ENCODE measurements at regions not wholly inside any gene's neighbourhood (a gene's known extent, or its start where the extent isn't known, plus 50 kb on each side); places are given as distances from the start of the nearest gene placed in this dataset.

DNA sequence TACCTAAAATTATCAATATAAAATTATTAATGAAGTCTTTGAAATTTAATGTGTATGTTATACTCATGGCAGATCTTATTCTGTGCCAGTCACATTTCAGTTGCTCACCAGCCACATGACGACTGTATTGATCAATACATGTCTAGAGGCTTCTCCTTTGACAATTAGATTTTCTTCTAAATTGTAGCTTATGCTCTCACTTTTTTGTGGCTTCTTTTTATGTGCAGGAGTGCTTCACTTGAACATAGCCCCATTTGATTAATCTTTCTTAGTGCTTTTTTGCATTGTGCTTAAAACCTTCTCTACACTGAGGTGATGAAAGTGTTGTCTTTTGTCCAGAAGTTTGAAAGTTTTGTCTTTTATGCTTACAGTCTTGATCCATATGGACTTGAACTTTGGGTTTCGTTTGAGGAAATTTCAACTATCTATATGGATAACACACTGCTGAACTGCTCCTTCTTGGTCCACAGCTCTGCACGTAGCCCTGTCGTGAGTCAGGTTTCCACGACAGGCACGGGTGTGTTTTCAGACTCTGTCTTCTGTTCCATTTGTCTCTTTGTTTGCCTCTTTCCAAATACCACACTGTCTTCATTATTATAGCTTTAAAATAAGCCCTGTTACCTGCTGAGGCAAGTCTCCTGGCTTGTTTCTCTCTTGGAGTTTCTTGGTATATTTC, 393.9 kb upstream of the CFAP20DC start:
- Histone ChIP-seq H3K4me2 (ENCODE audit: low read depth, low read length) (no peak overlapping the region), H3K27me3 (replicated peaks; ENCODE audit: insufficient read depth, low read length) (no peaks in the 10 kb centered on the region), H3K79me2 (ENCODE audit: low read length) (no peaks in the 10 kb centered on the region), H3K9me3 (replicated peaks; ENCODE audit: insufficient read depth, low read length) (no peaks in the 10 kb centered on the region), H3F3A (ENCODE audit: insufficient read depth, low read length) (no peaks in the 10 kb centered on the region), H3K4me1 (ENCODE audit: low read length) (peaks cover 8% of the 10 kb centered on the region; the same call in 1 of the 2 replicates), H3K9ac (ENCODE audit: low read length) (no peak overlapping the region), H3K4me3 (ENCODE audit: low read length) (no peak overlapping the region), H2AFZ (ENCODE audit: low read length) (no peak overlapping the region), H3K27ac (ENCODE audit: low read length) (no peak overlapping the region), H4K20me1 (ENCODE audit: insufficient read depth, low read length) (no peaks in the 10 kb centered on the region), H3K36me3 (replicated peaks; ENCODE audit: insufficient read depth, low read length) (no peaks in the 10 kb centered on the region), H3K9me2 (replicated peaks; ENCODE audit: insufficient read depth, low read length) (no peaks in the 10 kb centered on the region)
- no peak for TF ChIP-seq EZH2phosphoT487 (IDR thresholded peaks at IDR 0.05; ENCODE audit: low read length)
- no peak for TF ChIP-seq EZH2 (optimal IDR thresholded peaks at IDR 0.05; ENCODE audit: low read depth, low read length)
- TF ChIP-seq, protein P1, sequence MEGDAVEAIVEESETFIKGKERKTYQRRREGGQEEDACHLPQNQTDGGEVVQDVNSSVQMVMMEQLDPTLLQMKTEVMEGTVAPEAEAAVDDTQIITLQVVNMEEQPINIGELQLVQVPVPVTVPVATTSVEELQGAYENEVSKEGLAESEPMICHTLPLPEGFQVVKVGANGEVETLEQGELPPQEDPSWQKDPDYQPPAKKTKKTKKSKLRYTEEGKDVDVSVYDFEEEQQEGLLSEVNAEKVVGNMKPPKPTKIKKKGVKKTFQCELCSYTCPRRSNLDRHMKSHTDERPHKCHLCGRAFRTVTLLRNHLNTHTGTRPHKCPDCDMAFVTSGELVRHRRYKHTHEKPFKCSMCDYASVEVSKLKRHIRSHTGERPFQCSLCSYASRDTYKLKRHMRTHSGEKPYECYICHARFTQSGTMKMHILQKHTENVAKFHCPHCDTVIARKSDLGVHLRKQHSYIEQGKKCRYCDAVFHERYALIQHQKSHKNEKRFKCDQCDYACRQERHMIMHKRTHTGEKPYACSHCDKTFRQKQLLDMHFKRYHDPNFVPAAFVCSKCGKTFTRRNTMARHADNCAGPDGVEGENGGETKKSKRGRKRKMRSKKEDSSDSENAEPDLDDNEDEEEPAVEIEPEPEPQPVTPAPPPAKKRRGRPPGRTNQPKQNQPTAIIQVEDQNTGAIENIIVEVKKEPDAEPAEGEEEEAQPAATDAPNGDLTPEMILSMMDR (IDR thresholded peaks at IDR 0.05; ENCODE audit: low read length): no peak
- no peak for DNase-seq

- no peak for TF ChIP-seq EZH2 (optimal IDR thresholded peaks at IDR 0.05; ENCODE audit: low read depth, low read length)
- TF ChIP-seq, protein P1 (IDR thresholded peaks at IDR 0.05; ENCODE audit: low read length): no peak
- TF ChIP-seq EZH2phosphoT487 (IDR thresholded peaks at IDR 0.05; ENCODE audit: low read length): no peak
- no peaks in the 10 kb centered on the region for H3K9me2 ChIP-seq (replicated peaks; ENCODE audit: insufficient read depth, low read length)
- H3K36me3 ChIP-seq (replicated peaks; ENCODE audit: insufficient read depth, low read length): no peaks in the 10 kb centered on the region
- no peak overlapping the region for H3K4me2 ChIP-seq (ENCODE audit: low read depth, low read length)
- H3K79me2 ChIP-seq (ENCODE audit: low read length): no peaks in the 10 kb centered on the region
- no peaks in the 10 kb centered on the region for H3F3A ChIP-seq (ENCODE audit: insufficient read depth, low read length)
- no peak overlapping the region for H3K4me3 ChIP-seq (ENCODE audit: low read length)
- H3K4me1 ChIP-seq (ENCODE audit: low read length): peaks cover 4% of the 10 kb centered on the region; the same call in 1 of the 2 replicates
- H3K27me3 ChIP-seq (replicated peaks; ENCODE audit: insufficient read depth, low read length): no peaks in the 10 kb centered on the region
- no peak overlapping the region for H2AFZ ChIP-seq (ENCODE audit: low read length)
- no peaks in the 10 kb centered on the region for H4K20me1 ChIP-seq (ENCODE audit: insufficient read depth, low read length)
- no peak overlapping the region for H3K27ac ChIP-seq (ENCODE audit: low read length)
- H3K9me3 ChIP-seq (replicated peaks; ENCODE audit: insufficient read depth, low read length): no peaks in the 10 kb centered on the region
- DNase-seq: no peak
- H3K9ac ChIP-seq (ENCODE audit: low read length): no peak overlapping the region
These were observed 392.2 kb upstream of the CFAP20DC start for GRCh38 chr3:59442046-59442445.

- Histone ChIP-seq H3K4me2 (ENCODE audit: low read depth, low read length) (no peak overlapping the region), H3K4me1 (ENCODE audit: low read length) (no peaks in the 10 kb centered on the region), H3K27ac (ENCODE audit: low read length) (no peak overlapping the region), H3K4me3 (ENCODE audit: low read length) (no peak overlapping the region), H3F3A (ENCODE audit: insufficient read depth, low read length) (no peaks in the 10 kb centered on the region), H4K20me1 (ENCODE audit: insufficient read depth, low read length) (no peaks in the 10 kb centered on the region), H2AFZ (ENCODE audit: low read length) (no peak overlapping the region), H3K79me2 (ENCODE audit: low read length) (no peaks in the 10 kb centered on the region), H3K9me2 (replicated peaks; ENCODE audit: insufficient read depth, low read length) (no peaks in the 10 kb centered on the region), H3K9ac (ENCODE audit: low read length) (no peak overlapping the region), H3K36me3 (replicated peaks; ENCODE audit: insufficient read depth, low read length) (no peaks in the 10 kb centered on the region), H3K9me3 (replicated peaks; ENCODE audit: insufficient read depth, low read length) (no peaks in the 10 kb centered on the region), H3K27me3 (replicated peaks; ENCODE audit: insufficient read depth, low read length) (no peaks in the 10 kb centered on the region)
- DNase-seq: no peak
- no peak for TF ChIP-seq EZH2 (optimal IDR thresholded peaks at IDR 0.05; ENCODE audit: low read depth, low read length)
- no peak for TF ChIP-seq EZH2phosphoT487 (IDR thresholded peaks at IDR 0.05; ENCODE audit: low read length)
These were observed 390.6 kb upstream of the CFAP20DC start for GRCh38 chr3:59440285-59441028.

Measured in MM.1S (cell line).